Myocyte (in vitro differentiated cells): ENCODE measurements at regions not wholly inside any gene's neighbourhood (a gene's known extent, or its start where the extent isn't known, plus 50 kb on each side); places are given as distances from the start of the nearest gene placed in this dataset.

Source experiments
- DNase-seq: peaks from one replicate; pipeline ENCODE4 v3.0.0-alpha.2; 2012; ENCODE audit warnings: low read depth

GRCh38 chr9:20291201-20291600 lies 331.1 kb downstream of the MLLT3 start:
- no peak for DNase-seq

GRCh38 chr9:20290257-20290656 lies 332.0 kb downstream of the MLLT3 start:
- peak; percentile 53 for DNase-seq

DNA sequence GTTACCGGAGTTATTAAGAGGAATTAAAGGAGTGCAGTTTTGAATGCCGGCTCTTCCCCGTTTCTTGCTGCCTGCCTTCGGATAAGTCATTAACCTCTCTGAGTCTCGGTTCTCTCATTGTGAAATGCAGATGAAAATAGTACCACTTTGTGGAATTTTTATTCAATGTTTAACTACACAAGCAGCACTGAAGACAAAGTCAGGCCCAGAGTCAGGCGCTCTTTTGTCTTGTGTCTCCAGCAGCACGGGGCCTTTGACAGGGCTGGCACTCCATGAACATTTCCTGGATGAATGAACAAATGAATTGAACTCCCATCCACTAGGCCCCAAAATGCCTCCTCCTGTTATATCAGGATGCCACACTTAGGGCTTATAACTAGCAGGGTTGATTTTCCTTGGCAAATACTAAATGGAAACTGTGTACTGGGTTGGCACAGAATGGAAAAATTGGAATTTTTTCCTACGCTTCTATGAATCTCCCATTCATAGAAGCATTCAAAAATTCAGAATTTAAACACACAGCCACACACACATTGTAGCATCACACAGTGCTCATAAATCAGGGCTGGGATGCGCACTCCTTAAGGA lies 332.8 kb downstream of the MLLT3 start:
- no peak for DNase-seq

DNA sequence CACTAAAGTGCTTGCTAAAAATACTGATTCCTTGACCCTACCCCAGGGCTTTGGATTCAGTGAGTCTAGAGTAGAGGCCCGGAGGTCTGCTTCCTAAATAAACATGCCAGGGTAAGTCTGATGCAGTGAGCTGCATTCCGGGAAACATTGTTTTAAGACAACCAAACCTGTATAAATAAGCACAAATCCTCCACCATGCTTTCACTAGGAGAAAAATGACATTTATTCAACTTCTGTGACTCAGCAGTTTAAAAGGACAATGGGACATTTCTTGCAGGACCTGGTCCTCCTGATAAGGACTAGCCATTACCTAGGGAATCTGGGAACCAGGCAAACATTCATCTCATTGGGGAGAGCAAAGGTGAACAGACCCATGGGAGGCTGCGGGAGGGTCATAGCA lies 335.3 kb downstream of the MLLT3 start:
- DNase-seq: no peak

DNA sequence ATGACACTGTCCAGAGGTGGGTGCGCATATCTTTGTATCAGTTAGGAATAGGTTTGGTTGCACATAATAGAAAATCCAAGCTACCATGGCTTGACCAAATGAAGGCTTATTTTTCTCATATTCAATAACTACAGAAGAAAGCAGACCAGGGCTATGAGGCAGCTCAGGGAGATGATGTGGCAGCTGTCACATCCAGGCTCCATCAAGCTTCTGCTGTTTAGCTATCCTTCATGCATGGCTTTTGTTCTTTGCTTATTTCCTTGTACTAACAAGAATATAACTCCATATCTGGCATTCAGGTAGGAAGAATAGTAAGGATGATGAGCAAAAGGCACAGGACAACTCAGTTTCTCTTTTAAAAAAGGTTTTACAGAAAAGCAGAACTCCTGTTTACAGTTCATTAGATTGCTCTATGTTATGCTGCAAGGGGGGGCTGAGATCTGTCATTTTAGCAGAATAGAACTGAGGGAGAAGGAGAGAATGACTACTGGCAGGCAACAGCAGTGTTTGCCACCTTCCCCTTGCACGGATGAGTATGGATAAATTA lies 336.1 kb downstream of the MLLT3 start:
- no peak for DNase-seq

- no peak for DNase-seq
Observed at GRCh38 chr9:20284601-20285289, 337.6 kb downstream of the MLLT3 start.

GRCh38 chr9:20280330-20280729 lies 342.0 kb downstream of the MLLT3 start:
- no peak for DNase-seq

GRCh38 chr9:20276762-20277161 lies 345.5 kb downstream of the MLLT3 start:
- no peak for DNase-seq

DNA sequence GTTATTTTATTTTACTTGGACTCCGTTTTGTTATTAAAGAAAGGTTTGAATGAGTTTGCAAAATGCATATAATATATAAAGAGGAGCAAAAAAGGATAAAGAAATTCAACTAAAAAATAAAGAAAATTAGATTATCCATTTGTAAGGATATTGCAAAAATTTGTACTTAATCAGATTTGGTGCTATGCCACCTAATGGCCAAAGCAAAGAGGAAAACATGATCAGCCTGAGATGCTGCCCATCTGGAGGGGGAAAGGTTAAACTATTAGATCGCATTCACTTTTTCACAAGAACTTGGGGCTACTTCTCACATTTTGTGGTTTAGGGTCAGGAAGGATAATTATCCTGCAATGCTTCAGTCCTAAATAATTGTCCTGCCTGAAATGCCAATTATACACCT lies 350.6 kb downstream of the MLLT3 start:
- DNase-seq: no peak

GRCh38 chr9:20271096-20271495 lies 351.2 kb downstream of the MLLT3 start:
- DNase-seq: no peak

- no peak for DNase-seq
Observed at GRCh38 chr9:20270161-20270560, 352.1 kb downstream of the MLLT3 start.

DNA sequence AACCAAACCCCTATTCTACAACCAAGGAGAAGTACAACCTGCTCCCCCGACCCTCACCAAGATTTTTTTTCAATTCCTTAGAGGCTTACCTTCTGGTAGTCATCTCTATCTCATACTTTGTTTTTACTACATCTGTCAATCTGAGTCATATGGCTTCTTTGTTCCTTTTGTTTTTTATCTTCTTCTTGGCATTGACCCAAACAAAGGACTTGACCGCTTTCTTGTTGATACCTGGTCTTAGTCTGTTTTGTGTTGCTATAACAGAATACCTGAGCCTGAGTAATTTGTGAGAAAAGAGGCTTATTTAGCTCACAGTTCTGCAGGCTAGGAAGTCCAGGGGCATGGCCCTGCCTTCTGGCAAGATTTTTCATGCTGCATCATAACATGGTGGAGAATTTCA lies 352.7 kb downstream of the MLLT3 start:
- DNase-seq: no peak

GRCh38 chr9:20264896-20265295 lies 357.4 kb downstream of the MLLT3 start:
- DNase-seq: no peak

DNA sequence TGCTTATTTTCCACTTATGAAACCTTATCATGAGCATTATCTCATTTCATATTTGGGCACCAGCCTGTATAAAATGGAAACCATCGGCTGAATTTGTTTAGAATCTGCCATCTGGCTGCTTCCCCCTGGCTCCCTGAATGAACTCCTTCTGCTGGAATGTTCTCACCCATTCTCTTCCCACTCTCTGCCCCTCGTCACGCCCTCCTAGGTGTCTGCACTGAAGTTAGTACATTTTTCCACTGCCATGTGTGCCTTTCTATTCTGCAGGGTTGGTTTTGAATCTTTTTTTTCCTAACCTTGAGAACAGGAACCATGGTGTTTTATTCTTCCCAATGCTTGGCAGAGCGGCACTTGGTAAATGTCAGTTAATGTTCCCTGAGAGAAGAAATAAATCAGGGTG lies 359.7 kb downstream of the MLLT3 start:
- DNase-seq: no peak

DNA sequence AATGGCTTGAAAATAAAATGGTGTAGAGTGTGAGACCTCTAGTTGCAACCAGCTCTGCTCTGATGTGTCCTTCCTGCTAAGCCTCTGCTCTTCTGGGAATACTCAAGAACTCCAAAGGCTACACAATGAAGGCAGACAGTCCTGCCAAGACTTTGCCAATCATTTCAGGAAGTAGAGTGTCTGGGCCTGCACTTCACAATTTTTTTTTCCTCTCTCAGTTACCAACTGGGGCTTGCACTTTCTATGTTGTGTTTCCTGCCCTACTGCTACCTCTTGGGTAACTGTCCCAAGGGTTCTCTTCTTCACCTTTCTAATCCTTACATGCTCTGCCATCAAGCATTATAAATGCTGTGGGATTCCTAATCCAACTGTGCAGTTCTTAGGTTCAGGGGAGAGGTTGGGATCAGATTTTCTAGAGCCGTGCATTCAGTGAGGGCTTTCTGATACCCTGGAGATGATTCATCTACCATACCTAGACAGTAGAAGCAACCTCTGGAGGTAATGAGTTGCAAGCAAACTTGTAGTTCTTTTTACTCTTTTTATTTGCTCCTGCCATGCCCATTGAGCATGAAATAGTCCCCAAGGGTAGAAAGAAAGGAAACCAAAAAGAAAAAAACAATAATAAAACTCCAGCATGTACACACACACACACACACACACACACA lies 365.9 kb downstream of the MLLT3 start:
- no peak for DNase-seq

DNA sequence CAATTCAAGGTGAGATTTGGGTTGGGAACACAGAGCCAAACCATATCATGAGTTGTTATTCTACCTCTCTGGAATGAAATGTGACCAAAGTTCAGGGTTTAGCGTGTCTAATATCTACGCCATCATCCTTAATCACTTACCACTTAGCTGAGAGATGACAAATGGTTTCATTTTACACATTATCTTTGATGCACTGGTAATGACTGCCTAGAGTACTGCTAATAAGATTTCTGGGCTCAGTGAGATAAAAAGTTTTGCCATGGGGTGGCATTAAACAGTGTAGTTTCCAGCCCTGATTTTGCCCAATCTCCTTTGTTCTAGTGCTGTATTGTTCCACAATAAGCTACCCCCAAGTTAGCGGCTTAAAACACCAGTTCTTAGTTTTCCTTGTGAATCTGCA lies 367.2 kb downstream of the MLLT3 start:
- no peak for DNase-seq

GRCh38 chr9:20253635-20254034 lies 368.7 kb downstream of the MLLT3 start:
- peak; percentile 42 for DNase-seq

DNA sequence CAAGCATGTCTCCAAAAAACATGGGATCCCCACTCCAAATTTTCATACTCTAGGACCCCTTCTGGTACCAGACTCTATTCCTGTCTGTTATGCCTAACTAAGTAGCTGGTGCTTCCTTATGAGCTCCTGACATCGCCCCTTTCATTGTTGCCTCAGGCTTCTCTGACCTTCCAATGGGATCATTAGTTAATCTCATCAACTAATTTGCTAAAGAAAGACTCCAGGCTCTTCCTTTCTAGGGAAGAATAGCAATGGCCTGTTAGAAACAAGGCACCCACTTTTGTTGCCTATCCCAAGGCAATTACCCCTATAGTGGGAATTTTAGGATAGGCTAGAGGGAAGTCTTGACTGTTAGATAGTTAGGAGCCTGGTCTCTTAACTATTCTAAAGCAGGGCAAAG lies 369.5 kb downstream of the MLLT3 start:
- no peak for DNase-seq

GRCh38 chr9:20250791-20251190 lies 371.5 kb downstream of the MLLT3 start:
- DNase-seq: no peak

- DNase-seq: no peak
Observed at GRCh38 chr9:20244271-20244670, 378.0 kb downstream of the MLLT3 start.

DNA sequence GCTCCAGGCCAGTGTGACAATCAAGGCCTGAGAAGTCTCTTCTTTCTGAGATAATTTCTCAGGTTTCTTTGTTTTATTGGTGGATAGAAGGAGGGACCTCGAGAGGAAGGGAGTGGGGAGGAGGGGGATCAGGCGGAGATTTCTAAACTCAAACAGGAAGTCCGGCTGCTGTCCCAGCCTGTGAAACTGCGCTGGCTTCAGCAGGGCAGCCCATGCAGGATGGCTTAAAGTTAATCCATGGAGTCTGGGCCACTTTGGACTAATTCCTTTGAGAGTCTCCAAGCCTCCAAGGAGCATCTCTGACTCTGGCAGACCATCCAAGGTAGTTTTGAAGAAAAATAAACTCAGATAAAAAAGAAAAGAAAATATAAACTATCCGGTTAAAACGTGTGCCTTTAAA lies 378.5 kb downstream of the MLLT3 start:
- DNase-seq: no peak

DNA sequence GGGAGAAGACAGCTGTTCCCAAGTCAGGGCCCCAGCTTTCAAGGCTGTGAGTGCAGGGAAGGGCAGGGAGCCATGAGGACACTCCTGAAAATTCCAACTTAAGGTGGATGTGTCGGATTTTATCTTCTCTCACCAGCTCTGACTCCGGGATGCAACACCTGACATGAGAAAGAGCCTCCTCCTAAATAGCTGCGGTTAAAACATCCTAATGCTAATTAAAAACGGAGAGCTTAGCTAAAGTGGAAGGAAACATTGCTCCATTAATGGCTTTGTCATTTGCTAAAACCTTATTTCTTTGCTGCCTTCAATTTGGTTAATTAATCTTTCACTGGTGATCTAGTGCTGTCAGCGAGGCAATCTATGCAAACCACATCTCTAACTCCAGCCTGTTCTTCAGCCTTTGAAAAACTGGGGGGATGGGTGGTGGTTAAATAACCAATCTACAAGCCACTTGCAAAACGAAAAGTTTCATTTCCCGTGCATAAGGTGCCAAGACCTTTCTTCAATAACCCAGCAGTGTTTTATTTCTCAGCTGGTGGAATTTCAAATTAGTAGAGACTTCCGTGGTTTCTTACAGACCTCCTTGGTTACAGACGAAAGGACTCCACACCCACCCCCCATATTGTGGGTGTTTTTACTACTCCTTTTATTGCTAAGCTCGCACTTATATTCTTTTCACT lies 379.6 kb downstream of the MLLT3 start:
- DNase-seq: no peak
